GM21717 (cell line): ENCODE measurements at regions not wholly inside any gene's neighbourhood (a gene's known extent, or its start where the extent isn't known, plus 50 kb on each side); places are given as distances from the start of the nearest gene placed in this dataset.

Source experiments
- ATAC-seq: cut with Tn5 transposase; IDR thresholded peaks from one replicate; pipeline ENCODE4 v1.9.1; 2021; ENCODE audit warnings: mild to moderate bottlenecking, moderate library complexity; ENCODE audit not compliant: unreplicated experiment

DNA sequence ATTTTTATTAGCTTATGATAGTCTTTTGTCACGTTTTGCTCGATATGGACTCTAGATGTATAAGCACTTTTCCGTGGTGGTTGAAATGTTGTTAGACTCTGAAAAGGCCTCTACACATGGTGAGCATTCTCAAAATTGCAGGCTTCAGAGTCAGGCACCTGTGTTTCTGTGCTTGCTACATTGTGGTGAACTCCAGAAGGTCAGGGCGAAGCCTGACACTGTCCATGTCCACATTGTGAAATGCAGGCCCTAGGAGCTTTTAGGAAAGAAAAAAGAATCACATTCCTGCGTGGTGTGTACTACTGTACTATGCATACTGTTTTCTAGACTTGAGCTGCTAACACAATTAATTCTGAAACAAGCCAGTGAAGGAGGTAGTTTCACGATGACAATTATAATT lies 86.3 kb downstream of the HS3ST1 start:
- ATAC-seq = no peak

- ATAC-seq = peak; percentile 52
Observed at GRCh38 chr4:11341337-11342043, 87.2 kb downstream of the HS3ST1 start.

GRCh38 chr4:11338956-11339782 lies 89.5 kb downstream of the HS3ST1 start:
- ATAC-seq = peak; percentile 37

DNA sequence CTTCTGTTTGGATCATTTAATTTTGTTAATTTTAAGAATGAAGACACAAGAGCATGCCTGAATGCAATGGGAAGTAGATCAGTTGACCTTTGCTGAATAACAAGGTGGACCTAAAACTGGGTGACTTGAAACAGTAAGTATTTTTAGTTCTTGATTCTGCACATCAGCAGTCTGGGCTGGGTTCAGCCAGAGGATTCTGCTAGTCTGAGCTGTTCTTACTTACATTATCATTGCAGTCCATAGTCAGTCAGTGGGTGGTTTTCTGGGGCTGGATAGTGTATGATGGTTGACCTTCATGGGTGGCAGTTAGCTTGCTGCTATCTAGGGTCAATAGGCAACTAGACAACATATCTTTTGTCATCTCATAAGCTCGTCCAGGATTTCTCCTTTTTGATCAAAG lies 91.4 kb downstream of the HS3ST1 start:
- ATAC-seq = no peak

- ATAC-seq = no peak
Observed at GRCh38 chr4:11336435-11336834, 92.3 kb downstream of the HS3ST1 start.

DNA sequence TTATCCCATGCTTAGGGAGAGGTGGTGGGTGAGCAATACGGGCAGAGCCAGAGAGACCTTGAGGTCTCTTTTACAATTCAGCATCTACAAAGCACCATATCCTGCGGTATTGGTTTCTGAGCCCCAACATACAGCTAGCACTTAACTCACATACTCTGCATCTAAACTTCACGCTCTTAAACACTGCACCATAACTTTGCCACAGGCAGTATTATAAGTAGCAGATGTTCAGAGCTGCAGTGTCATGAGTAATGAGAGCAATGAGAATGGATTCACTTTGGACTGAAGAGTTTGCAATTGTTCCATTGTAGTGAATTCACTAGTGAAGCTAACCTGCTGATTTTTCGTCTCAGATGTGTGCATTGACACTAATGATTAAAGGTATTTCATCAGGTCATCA lies 93.8 kb downstream of the HS3ST1 start:
- ATAC-seq = no peak

- no peak for ATAC-seq
Observed at GRCh38 chr4:11328401-11328800, 100.3 kb downstream of the HS3ST1 start.

DNA sequence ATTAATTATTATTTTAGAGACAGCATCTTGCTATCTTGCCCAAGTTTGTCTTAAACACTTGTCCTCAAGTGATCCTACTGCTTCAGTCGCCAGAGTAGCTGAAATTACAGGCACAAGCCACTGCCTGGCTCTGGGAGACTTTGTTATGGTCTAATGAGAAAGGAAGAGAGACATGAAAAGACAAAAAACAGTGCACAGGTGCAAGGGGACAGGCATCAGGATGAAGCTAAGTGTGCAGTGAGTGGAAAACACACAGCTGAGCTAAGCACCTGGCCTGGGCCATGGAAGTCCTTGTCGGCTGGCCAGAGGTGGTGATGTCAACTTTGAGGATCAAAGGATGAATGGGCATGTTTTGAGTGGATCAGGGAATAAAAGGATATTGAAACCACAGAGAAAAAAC lies 102.7 kb downstream of the HS3ST1 start:
- no peak for ATAC-seq

DNA sequence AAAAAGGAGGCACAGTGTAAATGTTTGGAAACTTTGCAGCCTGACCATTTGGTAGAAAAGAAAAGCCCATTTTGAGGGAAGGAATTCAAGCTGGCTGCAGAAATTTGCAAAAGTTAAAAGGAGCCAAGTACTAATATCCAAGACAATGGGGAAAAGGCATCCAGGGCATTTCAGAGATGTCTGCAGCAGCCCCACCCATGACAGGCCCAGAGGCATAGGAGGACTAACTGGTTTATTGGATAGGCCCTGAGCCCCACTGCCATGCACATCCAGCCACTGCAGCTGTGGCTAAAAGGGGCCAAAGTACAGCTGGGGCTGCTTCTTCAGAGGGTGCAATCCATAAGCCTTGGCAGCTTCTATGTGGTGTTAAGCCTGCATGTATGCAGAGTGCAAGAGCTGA lies 104.9 kb downstream of the HS3ST1 start:
- no peak for ATAC-seq

DNA sequence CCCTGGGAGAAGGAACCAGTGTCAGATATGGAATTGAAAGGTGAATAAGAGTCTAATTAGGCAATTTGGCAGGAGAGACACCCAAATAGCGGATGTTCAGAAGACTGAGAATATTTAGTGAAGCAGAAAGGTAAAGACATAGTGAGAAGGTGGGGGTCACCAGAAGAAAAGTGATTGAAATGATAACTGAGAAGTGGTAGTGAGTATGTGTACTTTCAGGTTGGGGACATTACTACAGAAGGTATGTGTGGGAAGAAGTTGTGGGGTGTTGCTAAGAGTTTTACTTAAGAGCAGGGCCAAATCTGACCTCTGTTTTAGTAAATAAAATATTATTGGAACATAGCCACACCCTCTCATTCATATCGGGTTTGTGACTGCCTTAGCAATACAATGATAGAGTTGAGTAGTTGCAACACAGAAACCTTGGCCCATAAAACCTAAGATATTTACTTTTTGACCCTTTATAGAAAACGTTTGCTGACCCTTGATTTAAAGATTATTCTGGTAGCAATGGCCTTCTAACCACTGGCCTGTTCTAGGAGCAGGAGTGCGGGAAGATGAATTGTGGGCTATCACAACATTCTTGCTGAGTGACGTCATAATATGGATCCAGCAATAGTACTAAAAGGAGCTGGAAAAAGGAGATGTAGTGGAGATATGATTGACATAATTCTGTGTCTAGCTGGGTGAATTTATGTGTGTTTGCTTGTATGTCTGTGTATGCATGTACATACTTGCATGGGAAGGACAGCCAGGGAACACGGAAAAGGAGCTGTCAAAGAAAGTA lies 115.3 kb downstream of the HS3ST1 start:
- no peak for ATAC-seq

- no peak for ATAC-seq
Observed at GRCh38 chr4:11312389-11312788, 116.3 kb downstream of the HS3ST1 start.

DNA sequence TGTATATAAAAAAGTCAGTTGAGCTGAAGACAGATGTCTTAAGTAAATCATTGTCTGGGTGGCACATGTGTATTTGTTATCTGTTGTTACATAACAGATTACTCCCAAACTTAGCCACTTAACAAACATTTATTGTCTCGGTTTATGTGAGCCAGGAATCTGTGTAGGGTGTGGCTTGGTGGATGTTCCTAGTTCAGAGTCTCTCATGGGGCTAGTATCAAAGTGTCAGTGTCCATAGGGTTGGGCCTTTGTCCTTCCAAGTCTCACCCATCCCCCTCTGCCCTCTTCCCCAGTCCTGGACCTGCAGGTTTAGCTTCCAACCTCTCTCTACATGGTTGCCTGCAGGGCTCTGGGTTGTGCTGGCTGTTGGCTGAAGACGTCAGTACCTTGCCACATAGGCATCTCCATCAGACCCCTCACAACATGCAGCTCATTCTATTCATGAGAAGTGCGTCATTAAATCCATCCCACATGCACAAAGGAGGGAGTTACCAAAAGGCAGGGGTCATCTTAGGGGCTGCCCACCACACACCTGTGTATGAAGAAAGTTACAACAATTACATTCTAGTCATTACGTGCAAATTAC lies 127.5 kb downstream of the HS3ST1 start:
- ATAC-seq = no peak

DNA sequence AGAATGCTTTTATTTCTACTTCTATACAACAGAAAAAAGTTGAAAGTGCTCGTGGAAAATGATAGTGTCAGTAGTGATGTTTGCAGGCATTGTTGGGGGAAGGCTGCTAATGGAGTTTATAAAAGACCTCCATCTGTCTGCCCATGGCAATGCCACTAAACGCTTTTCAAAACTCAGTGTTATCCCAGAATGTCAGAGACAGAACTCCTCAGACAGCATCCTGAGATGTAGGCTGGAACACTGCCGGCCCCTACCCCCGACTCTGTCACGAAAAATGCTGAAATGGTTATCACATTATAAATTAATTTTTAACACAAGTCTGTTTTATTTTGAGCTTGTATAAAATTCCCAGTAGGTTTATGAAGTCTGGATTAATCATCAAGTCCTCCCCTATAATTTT lies 128.9 kb downstream of the HS3ST1 start:
- no peak for ATAC-seq

DNA sequence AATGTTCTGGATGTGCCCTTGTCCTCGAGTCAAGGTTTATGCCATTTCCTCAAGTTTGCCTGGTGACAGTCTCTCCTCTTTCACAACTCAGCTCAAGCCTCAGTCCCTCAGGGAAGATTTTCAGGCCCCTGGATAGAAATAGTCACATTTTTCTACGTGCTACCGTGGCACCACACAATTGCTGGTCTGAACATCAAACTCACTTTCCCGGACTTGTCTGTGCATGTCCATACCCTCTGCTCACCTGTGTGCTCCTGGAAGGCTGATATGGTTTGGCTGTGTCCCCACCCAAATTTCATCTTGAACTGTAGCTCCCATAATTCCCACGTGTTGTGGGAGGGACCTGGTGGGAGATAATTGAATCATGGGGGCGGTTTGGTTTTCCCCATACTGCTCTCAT lies 129.7 kb downstream of the HS3ST1 start:
- ATAC-seq = no peak

GRCh38 chr4:11298451-11298850 lies 130.2 kb downstream of the HS3ST1 start:
- no peak for ATAC-seq

- ATAC-seq = no peak
Observed at GRCh38 chr4:11297627-11298026, 131.1 kb downstream of the HS3ST1 start.

DNA sequence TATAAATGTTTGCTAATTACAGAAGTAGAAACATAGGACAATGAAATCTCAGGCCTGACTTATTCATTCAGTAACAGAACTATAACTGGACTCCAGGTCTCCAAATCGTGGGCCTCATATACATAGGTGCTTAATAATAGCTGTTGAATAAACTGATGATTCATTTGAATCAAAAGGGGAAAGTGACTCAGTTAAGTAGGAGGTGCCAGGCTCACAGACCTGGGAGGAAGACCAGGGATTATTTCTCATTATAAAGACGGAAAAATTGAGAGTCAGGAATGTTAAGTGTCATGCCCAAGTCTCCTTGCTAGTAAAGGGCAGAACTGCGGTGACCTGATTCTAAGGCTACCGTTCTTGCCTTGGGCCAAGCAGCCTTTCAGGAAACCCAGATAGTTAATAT lies 131.5 kb downstream of the HS3ST1 start:
- ATAC-seq = no peak

- ATAC-seq = no peak
Observed at GRCh38 chr4:11293866-11294265, 134.8 kb downstream of the HS3ST1 start.

DNA sequence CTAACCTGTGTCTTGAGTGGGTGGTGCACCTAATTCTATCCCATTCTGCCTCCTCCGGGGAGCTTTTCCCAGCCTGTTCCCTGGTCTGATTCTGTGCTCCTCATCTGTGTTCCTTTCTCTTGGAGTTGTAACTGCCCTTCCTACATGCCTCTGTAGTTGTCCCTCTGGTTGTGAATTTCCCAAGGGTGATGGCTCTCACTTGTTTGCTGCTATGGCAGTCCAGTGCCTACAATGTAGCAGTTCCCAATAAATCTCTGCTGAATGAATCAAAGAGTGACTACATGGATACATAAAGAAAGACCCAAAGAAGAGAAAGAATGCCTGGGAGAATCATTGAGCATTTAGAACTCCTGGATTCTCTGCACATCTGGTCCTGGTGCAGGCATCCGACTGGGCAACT lies 141.6 kb downstream of the HS3ST1 start:
- ATAC-seq = no peak

GRCh38 chr4:11286533-11286932 lies 142.2 kb downstream of the HS3ST1 start:
- no peak for ATAC-seq

DNA sequence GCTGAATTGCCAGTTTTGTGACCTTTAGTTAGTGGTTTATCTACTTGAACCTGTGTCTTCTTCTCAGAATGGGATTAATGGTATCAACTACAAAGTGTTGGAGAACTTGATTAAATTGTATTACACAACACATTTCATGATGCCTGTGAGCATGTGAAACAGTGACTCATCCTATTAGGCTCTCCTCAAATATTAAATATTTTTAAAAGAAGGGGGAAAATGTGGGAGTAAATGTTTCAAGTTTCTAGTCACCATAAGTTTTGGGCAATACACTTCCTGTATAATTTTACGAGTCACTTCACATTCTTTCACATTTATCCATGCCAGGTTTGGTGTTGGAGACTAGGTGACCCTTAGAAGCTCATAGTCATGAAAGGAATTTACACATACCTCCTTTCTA lies 147.0 kb downstream of the HS3ST1 start:
- ATAC-seq = no peak
